MCF 10A (cell line): ENCODE measurements at regions not wholly inside any gene's neighbourhood (a gene's known extent, or its start where the extent isn't known, plus 50 kb on each side); places are given as distances from the start of the nearest gene placed in this dataset.

Experiments
- BruUV-seq: library from RNA; stranded (reverse); fragments of 400-500 nt; replicated peaks from 2 replicates; lab custom pipeline; 2021; lab: Mats Ljungman, UMichigan
- CTCF ChIA-PET: fragments of 300-600 bp; sonication (Branson Sonifier 250); formaldehyde crosslinking; extraction: SDS; loops from one replicate; lab custom pipeline; 2021; ENCODE audit warnings: antibody characterized with exemption, inconsistent platforms; lab: Yijun Ruan, JAX
- POLR2A ChIA-PET: fragments of 300-600, 350-650 bp; sonication (Branson Sonifier 250); formaldehyde crosslinking; extraction: SDS; loops from one replicate; lab custom pipeline; 2020; ENCODE audit warnings: antibody characterized with exemption, inconsistent platforms; lab: Yijun Ruan, JAX
- DNase-seq: peaks from one replicate; pipeline ENCODE4 v3.0.0-alpha.2; 2018; ENCODE audit not compliant: unreplicated experiment
- H3K27ac Mint-ChIP-seq: one replicate; pipeline ENCODE4 v1.8.0; 2022; ENCODE audit warnings: mild to moderate bottlenecking, low read depth, mixed read lengths; ENCODE audit not compliant: unreplicated experiment
- H3K27me3 Mint-ChIP-seq: one replicate; pipeline ENCODE4 v1.8.0; 2022; ENCODE audit warnings: mixed read lengths; ENCODE audit not compliant: insufficient read depth, unreplicated experiment
- H3K36me3 Mint-ChIP-seq: one replicate; pipeline ENCODE4 v1.8.0; 2022; ENCODE audit warnings: mild to moderate bottlenecking, moderate library complexity, mixed read lengths; ENCODE audit not compliant: insufficient read depth, unreplicated experiment
- H3K4me1 Mint-ChIP-seq: one replicate; pipeline ENCODE4 v1.8.0; 2022; ENCODE audit warnings: mixed read lengths; ENCODE audit not compliant: insufficient read depth, unreplicated experiment
- H3K4me3 Mint-ChIP-seq: one replicate; pipeline ENCODE4 v1.8.0; 2022; ENCODE audit warnings: mild to moderate bottlenecking, moderate library complexity, mixed read lengths; ENCODE audit not compliant: unreplicated experiment
- H3K9me3 Mint-ChIP-seq: one replicate; pipeline ENCODE4 v1.8.0; 2022; ENCODE audit warnings: mixed read lengths; ENCODE audit not compliant: unreplicated experiment
- CTCF ChIP-seq: fragments of 200-600 bp; IDR thresholded peaks from one replicate; pipeline ENCODE4 v1.8.0; 2022; ENCODE audit warnings: antibody characterized with exemption, mild to moderate bottlenecking; ENCODE audit not compliant: unreplicated experiment
- intact Hi-C: fragments of 100-400 bp; cut with micrococcal nuclease; formaldehyde crosslinking; loops from 2 replicates; pipeline ENCODE4 v1.14.1; 2022

GRCh38 chr7:79593866-79594301 lies 140.4 kb upstream of the MAGI2 start:
- Mint-ChIP-seq H3K27me3 (peaks cover 84% of the 10 kb centered on the region), H3K36me3 (no peaks in the 10 kb centered on the region), H3K27ac (no peak overlapping the region), H3K9me3 (no peaks in the 10 kb centered on the region), H3K4me1 (no peaks in the 10 kb centered on the region), H3K4me3 (no peak overlapping the region)
- CTCF ChIA-PET = no interaction called here
- no peak for DNase-seq
- intact Hi-C loops = loop anchor here (10.0 kb wide), 1 partner anchor 159 kb away; no protein-coding TSS in a partner anchor
- no peak for TF ChIP-seq CTCF
- BruUV-seq = no TSS peak
- POLR2A ChIA-PET = interaction anchor here (0.7 kb wide), 1 partner anchor 22 kb away, joined by 4 read pairs; no protein-coding TSS in a partner anchor

GRCh38 chr7:79590916-79591623 lies 137.6 kb upstream of the MAGI2 start:
- no peak overlapping the region for H3K4me3 Mint-ChIP-seq
- CTCF ChIA-PET = no interaction called here

GRCh38 chr7:79590391-79590790 lies 136.9 kb upstream of the MAGI2 start:
- BruUV-seq = no TSS peak
- intact Hi-C loops = loop anchor here (10.0 kb wide), 1 partner anchor 156 kb away; no protein-coding TSS in a partner anchor
- no peak for TF ChIP-seq CTCF
- Mint-ChIP-seq H3K27me3 (peaks cover 68% of the 10 kb centered on the region), H3K4me3 (no peak overlapping the region), H3K27ac (no peak overlapping the region), H3K36me3 (no peaks in the 10 kb centered on the region), H3K4me1 (no peaks in the 10 kb centered on the region), H3K9me3 (no peaks in the 10 kb centered on the region)
- POLR2A ChIA-PET = no interaction called here
- CTCF ChIA-PET = no interaction called here
- no peak for DNase-seq

More at GRCh38 chr7:79590916-79591623, 137.6 kb upstream of the MAGI2 start:
- H3K27me3 Mint-ChIP-seq = peaks cover 65% of the 10 kb centered on the region
- no TSS peak for BruUV-seq
- no peaks in the 10 kb centered on the region for H3K36me3 Mint-ChIP-seq
- DNase-seq = no peak
- POLR2A ChIA-PET = no interaction called here
- H3K9me3 Mint-ChIP-seq = no peaks in the 10 kb centered on the region
- TF ChIP-seq CTCF = no peak
- intact Hi-C loops = loop anchor here (10.0 kb wide), 1 partner anchor 156 kb away; no protein-coding TSS in a partner anchor
- no peaks in the 10 kb centered on the region for H3K4me1 Mint-ChIP-seq
- no peak overlapping the region for H3K27ac Mint-ChIP-seq

- BruUV-seq = no TSS peak
- no peaks in the 10 kb centered on the region for H3K4me1 Mint-ChIP-seq
- ChIA-PET POLR2A (no interaction called here), CTCF (interaction anchor here (0.7 kb wide), 1 partner anchor 95 kb away, joined by 4 read pairs; no protein-coding TSS in a partner anchor)
- peaks cover 30% of the 10 kb centered on the region for H3K27me3 Mint-ChIP-seq
- TF ChIP-seq CTCF = no peak
- no peak overlapping the region for H3K4me3 Mint-ChIP-seq
- no peaks in the 10 kb centered on the region for H3K9me3 Mint-ChIP-seq
- no peak for DNase-seq
- H3K27ac Mint-ChIP-seq = no peak overlapping the region
- intact Hi-C loops = no loop called here
- no peaks in the 10 kb centered on the region for H3K36me3 Mint-ChIP-seq
Observed at GRCh38 chr7:79570903-79571302, 117.4 kb upstream of the MAGI2 start.
